ENCODE measurements at regions not wholly inside any gene's neighbourhood (a gene's known extent, or its start where the extent isn't known, plus 50 kb on each side); places are given as distances from the start of the nearest gene placed in this dataset.

- TF ChIP-seq CTCF (IDR thresholded peaks at IDR 0.05) = no peak
- H3K27me3 ChIP-seq = no peaks in the 10 kb centered on the region
- no peaks in the 10 kb centered on the region for H3K4me1 ChIP-seq (ENCODE audit: control insufficient read depth in 1 of 2, insufficient read depth in 1 of 2, low read depth in 1 of 2, low read length in 1 of 2)
- no peaks in the 10 kb centered on the region for H3K9me3 ChIP-seq
- H3K4me3 ChIP-seq (ENCODE audit: low read depth in 1 of 2, low read length in 1 of 2) = no peak overlapping the region
- H3K27ac ChIP-seq = no peak overlapping the region
- no peaks in the 10 kb centered on the region for H3K36me3 ChIP-seq
These were observed 57.7 kb downstream of the SOX3 start for GRCh38 chrX:140447150-140447549.

GRCh38 chrX:140440876-140441275, 64.0 kb downstream of the SOX3 start:
- Histone ChIP-seq H3K27me3 (peaks cover 18% of the 10 kb centered on the region), H3K27ac (no peak overlapping the region), H3K36me3 (no peaks in the 10 kb centered on the region), H3K9me3 (no peaks in the 10 kb centered on the region), H3K4me1 (ENCODE audit: control insufficient read depth in 1 of 2, insufficient read depth in 1 of 2, low read depth in 1 of 2, low read length in 1 of 2) (no peaks in the 10 kb centered on the region), H3K4me3 (ENCODE audit: low read depth in 1 of 2, low read length in 1 of 2) (no peak overlapping the region)
- no peak for TF ChIP-seq CTCF (IDR thresholded peaks at IDR 0.05)

GRCh38 chrX:140439476-140439875, 65.4 kb downstream of the SOX3 start:
- Histone ChIP-seq H3K9me3 (no peaks in the 10 kb centered on the region), H3K27me3 (peaks cover 18% of the 10 kb centered on the region), H3K36me3 (no peaks in the 10 kb centered on the region), H3K27ac (no peak overlapping the region), H3K4me1 (ENCODE audit: control insufficient read depth in 1 of 2, insufficient read depth in 1 of 2, low read depth in 1 of 2, low read length in 1 of 2) (no peaks in the 10 kb centered on the region), H3K4me3 (ENCODE audit: low read depth in 1 of 2, low read length in 1 of 2) (no peak overlapping the region)
- no peak for TF ChIP-seq CTCF (IDR thresholded peaks at IDR 0.05)

GRCh38 chrX:140434347-140434746, 70.5 kb downstream of the SOX3 start:
- no peak for TF ChIP-seq CTCF (IDR thresholded peaks at IDR 0.05)
- H3K4me3 ChIP-seq (ENCODE audit: low read depth in 1 of 2, low read length in 1 of 2) = no peak overlapping the region

DNA sequence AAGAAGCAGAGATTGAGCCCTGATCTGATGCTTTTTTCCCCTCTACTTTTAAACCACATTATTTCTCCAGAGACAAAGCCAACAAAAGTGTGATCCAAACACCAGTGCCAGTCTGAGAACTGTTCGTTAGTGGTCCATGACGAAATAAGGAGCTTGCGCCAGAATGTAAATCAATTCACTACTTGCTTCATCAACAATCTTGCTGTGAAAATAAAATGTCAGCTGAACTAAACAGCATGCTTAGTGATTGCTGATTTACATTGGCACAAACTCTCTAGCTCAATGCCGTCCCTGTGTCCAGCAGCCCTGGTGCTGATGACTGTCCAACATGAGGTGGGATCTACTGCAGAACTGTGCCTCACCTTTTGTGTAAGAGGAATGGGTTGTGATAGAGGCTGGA, 71.3 kb downstream of the SOX3 start:
- no peak for TF ChIP-seq CTCF (IDR thresholded peaks at IDR 0.05)
- Histone ChIP-seq H3K4me1 (ENCODE audit: control insufficient read depth in 1 of 2, insufficient read depth in 1 of 2, low read depth in 1 of 2, low read length in 1 of 2) (no peaks in the 10 kb centered on the region), H3K27ac (no peak overlapping the region), H3K4me3 (ENCODE audit: low read depth in 1 of 2, low read length in 1 of 2) (no peak overlapping the region), H3K9me3 (no peaks in the 10 kb centered on the region), H3K36me3 (no peaks in the 10 kb centered on the region), H3K27me3 (peaks cover 1% of the 10 kb centered on the region)

More at GRCh38 chrX:140434347-140434746, 70.5 kb downstream of the SOX3 start:
- H3K27me3 ChIP-seq = peaks cover 9% of the 10 kb centered on the region
- H3K27ac ChIP-seq = no peak overlapping the region
- H3K4me1 ChIP-seq (ENCODE audit: control insufficient read depth in 1 of 2, insufficient read depth in 1 of 2, low read depth in 1 of 2, low read length in 1 of 2) = no peaks in the 10 kb centered on the region
- H3K9me3 ChIP-seq = no peaks in the 10 kb centered on the region
- H3K36me3 ChIP-seq = no peaks in the 10 kb centered on the region
